GM21825 (cell line): ENCODE measurements at regions not wholly inside any gene's neighbourhood (a gene's known extent, or its start where the extent isn't known, plus 50 kb on each side); places are given as distances from the start of the nearest gene placed in this dataset.
"Not testable (repeated sequence)": the region's sequence is repeated elsewhere in the genome, so short reads cannot be mapped to it uniquely, and the experiment has no call there.

Source experiments
- ATAC-seq: cut with Tn5 transposase; IDR thresholded peaks from one replicate; pipeline ENCODE4 v1.9.1; 2021; ENCODE audit warnings: mild to moderate bottlenecking, moderate library complexity; ENCODE audit not compliant: unreplicated experiment

- not testable (repeated sequence) for ATAC-seq
Observed at GRCh38 chr3:30479737-30480136, 126.7 kb upstream of the TGFBR2 start.

- not testable (repeated sequence) for ATAC-seq
Observed at GRCh38 chr3:30480156-30480555, 126.2 kb upstream of the TGFBR2 start.

GRCh38 chr3:30480587-30480986 is 125.8 kb upstream of the TGFBR2 start:
- ATAC-seq, result no peak

DNA sequence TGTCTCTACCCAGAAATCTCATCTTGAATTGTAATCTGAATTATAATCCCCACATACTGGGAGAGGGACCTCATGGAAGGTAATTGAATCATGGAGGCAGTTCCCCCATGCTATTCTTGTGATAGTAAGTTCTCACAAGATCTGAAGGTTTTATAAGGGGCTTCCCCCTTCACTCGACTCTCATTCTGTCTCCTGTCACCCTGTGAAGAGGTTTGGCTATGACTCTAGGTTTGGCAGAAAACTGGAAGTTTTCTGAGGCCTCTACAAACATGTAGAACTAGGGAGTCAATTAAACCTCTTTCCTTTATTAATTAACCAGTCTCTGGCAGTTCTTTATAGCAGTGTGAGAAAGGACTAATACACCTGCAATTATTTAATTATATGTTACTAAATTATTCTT is 125.2 kb upstream of the TGFBR2 start:
- ATAC-seq, result no peak

DNA sequence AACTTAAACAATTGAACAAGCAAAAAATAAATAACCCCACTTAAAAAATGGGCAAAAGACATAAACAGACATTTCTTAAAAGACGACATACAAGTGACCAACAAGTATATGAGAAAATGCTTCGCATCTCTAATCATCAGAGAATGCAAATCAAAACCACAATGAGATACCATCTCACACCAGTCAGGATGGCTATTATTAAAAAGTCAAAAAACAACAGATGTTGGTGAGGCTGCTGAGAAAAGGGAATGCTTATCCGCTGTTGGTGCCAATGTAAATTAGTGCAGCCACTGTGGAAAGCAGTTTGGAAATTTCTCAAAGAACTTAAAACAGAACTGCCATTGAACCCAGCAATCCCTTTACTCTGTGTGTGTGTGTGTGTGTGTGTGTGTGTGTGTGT is 122.2 kb upstream of the TGFBR2 start:
- not testable (repeated sequence) for ATAC-seq

- no peak for ATAC-seq
Observed at GRCh38 chr3:30486368-30486767, 120.0 kb upstream of the TGFBR2 start.

- no peak for ATAC-seq
Observed at GRCh38 chr3:30488070-30488756, 118.2 kb upstream of the TGFBR2 start.

- no peak for ATAC-seq
Observed at GRCh38 chr3:30492322-30493192, 113.8 kb upstream of the TGFBR2 start.

DNA sequence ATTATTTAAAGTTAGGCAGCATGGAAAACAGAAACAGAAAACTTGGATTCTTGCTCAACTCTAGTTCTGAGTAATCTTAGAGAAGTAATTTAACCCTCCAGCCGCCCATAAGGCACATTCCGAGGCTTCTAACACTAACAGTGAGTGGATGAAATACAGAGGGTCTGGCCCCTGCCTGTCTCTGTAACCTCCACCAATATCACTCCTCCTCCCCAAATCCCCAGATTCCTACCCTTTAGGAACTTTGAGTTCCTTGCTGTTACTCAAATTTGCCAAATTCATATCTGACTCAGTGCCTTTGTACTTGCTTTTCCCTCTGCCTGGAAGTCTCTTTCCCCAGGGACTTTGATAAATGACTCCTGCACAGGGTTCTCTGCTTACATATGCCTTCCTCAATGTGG is 112.5 kb upstream of the TGFBR2 start:
- ATAC-seq, result no peak

DNA sequence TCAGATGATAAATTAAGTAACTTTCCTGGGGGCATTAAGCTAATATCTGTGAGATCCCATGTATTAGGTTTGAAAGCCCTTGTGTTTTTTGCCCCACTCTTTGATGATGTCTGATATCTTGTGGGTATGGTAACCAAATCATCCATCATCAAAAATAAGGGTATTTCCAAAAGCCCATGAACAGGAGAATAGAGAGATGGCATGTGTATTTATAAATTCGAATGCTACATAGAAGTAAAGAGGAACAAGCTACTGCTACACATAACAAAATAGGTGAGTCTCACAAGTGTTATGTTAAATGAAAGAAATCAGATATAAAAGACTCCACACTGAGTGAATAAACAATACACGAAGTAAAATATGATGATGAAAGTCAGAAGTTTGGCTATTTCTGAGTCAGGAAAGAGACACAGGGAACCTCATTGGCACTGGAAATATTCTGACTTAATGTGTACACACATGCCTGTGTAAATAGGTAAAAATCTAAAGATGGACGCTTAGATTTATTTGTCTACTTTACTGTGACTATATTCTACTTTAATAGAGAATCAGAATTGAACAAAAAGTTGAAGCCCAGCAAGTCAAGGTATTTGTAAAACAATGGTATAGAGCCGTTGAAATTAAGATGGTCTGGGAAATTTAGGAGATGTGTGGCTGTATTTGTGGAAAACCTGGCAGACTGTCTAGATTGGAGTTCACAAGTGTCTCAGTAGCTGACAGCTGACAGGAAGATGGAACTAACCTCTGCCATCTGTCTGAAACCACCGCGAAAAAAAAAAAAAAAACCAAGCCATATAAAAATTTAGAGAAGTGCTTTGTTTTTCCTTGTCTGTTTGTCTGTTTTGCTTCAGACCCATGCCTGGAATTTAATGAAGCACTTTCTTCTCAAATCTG is 111.0 kb upstream of the TGFBR2 start:
- ATAC-seq, result no peak

- ATAC-seq, result no peak
Observed at GRCh38 chr3:30496066-30496966, 110.1 kb upstream of the TGFBR2 start.

- ATAC-seq, result no peak
Observed at GRCh38 chr3:30498587-30498967, 107.8 kb upstream of the TGFBR2 start.

DNA sequence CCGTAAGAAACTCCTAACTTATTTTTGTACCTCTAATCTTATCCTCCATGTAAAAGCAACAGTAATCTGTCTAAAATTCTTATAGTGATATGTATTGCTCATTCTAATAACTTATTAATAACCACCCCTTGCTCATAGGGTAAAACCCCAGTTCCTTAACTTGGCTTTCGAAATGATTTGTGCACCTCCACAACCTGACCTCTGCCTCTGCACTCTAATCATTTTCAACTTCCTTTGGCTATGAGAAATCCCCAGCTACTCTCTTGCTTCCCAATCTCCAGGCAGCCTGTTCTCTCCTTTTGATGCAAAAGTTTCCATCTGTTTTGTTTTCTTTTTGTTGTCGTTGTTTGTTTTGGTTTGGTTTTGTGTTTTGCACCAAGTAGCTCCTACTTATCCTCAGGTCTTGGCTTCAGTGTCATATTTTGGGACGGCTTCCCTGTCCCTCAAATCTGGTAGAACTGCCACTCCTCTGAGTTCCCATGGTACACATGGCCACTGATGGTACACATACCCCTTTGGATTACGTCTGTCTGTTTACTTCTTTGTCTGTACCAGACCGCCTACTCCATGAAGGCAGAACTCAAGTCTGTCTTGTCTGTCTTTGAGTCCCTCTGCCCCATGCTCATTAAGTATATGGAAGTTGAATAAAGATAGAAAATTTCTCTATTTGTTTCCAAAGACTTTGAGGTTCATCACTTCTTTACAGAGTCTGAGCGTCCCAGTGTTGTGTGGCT is 105.6 kb upstream of the TGFBR2 start:
- ATAC-seq, result peak; percentile 93

DNA sequence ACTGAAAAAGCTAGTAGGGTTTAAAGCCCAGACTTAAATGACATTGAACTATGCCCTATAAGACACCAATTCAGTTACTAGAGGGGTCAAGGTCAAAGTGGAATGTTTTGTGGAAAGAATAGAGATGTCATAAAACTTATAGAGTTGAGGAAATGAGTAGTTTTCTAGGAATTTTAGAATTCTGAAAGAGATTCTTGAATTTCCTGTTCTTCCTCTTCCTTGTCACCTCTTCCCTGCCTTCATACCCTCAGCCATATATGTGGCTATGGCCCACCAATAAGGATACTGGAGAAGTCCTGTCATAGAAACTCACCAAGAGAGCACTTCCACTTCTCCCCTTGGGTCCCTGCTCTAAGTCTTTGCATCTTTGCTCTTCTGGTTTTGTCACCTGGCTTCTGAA is 104.9 kb upstream of the TGFBR2 start:
- ATAC-seq, result no peak

DNA sequence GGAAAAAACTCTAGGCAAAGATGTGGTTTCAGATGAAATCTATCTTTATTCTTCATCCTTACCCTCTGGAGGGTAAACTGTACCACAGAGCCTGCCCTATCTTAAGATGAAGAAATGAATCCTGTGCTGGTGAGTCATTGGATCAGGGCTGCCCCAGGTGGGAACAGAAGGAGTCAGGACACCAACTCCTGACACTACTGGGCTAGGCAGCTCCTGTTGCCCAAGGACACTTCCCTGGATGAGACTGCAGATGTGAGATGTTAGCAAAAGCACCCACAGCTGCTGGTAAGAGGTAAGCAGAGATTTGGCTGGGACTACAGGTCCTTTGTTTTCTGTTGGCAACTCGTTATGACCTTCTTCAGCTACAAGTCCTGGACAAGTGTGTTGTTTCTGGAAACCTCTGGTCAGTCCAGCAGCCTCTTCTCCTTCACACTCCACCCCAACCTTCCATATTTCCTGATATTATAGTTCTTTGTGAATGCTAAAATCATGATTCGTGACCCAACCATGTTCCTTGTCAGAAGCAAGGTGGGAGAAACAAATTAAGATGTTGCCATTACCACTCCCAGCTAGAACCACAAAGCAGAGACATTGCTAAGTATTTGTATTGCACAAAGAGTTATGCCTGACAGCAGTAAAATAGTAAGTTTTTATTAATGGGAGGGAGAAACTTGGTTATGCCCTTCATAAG is 104.2 kb upstream of the TGFBR2 start:
- ATAC-seq, result no peak

DNA sequence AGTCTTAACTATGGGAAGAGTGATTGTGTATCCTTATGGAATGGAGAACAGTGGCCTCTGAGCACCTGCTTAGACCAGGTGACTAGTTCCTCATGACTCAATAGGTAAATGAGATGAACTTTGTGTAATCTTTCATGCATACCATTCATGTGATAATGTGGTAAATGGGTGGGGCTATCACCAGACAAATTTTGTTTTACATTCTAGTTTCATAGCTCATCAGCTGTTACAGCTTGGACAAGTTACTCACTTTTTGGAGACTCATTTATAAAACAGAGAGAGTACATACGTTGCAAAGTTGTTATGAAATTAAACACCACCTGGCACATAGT is 103.7 kb upstream of the TGFBR2 start:
- peak; percentile 46 for ATAC-seq

DNA sequence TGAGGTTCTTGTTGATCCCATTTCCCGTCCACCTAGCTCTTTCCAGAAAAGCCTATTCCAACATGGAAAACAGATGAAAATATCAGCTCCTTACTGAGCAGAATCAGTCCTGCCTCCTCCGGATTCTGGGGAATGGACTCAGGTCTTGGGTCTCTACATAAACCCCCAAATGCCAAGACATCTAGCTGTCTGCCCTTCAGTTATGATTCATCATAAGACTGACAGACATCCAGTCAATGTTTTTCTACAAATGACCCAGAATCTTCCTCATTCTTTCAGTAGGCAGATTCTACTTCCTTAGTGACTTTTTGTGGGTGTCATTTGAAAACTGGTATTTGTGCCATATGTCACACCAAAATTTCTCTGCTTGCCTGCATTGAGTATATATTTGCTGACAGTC is 103.0 kb upstream of the TGFBR2 start:
- ATAC-seq, result no peak

- ATAC-seq, result no peak
Observed at GRCh38 chr3:30504939-30505338, 101.5 kb upstream of the TGFBR2 start.

DNA sequence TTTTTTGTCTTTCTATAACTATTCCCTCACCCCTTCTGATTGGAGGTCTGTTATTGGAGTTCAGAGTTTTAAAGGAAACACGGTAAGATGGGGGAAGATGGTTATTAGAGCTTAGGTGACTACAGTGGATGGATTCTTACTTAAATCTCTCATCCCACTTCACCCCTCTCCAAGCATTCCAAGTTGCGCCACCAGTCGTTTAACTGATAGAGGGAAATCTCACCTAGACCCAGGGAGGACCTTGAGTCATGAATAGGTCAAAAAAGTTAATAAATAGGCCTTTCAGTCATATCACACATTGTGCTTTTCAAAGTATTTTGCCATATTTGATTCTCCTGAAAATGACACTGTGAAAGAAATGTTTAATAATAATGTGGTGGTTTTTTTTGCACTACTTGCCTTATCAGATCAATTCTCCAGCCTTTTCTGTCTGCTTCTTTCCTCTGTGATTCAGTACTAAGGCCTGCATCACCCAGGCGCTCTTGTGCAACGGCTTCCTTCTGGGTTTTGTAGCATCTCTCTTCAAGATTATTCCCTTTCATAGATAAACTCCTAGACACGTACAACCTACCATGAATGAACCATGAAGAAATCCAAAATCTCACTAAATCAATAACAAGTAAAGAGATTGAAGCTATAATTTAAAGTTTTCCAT is 100.4 kb upstream of the TGFBR2 start:
- no peak for ATAC-seq
